Spleen (tissue), 7 donors: ENCODE measurements at regions not wholly inside any gene's neighbourhood (a gene's known extent, or its start where the extent isn't known, plus 50 kb on each side); places are given as distances from the start of the nearest gene placed in this dataset.

ENCODE experiments used
- POLR2AphosphoS5 ChIP-seq, 3 donors: sonication (generic); formaldehyde crosslinking; IDR thresholded peaks; one replicate each; pipeline ENCODE4 v1.5.1; 2017; ENCODE audit warnings: antibody characterized with exemption in 3 of 3
- TF ChIP-seq, protein P1 (sequence below), 11 experiments: fragments of 200-600 bp in 7 of 11; fragments of 450-650 bp in 4 of 11; sonication (generic) in 4 of 11; IDR thresholded peaks in 8 of 11; conservative IDR thresholded peaks in 3 of 11; 1 replicate in 7 of 11; 2 replicates in 4 of 11; pipeline versions ENCODE4 v1.4.0 to v1.8.0; 2016 to 2021; ENCODE audit warnings: antibody characterized with exemption in 11 of 11, inconsistent platforms in 4 of 11, mild to moderate bottlenecking in 1 of 11
- donor health status: DM: no; HTN: no; CAD: no; lungs with moderate emphysema.
- donor health status: DM: no; HTN: no; CAD: no.
- donor health status: DM: no; HTN: no; CAD: no.

DNA sequence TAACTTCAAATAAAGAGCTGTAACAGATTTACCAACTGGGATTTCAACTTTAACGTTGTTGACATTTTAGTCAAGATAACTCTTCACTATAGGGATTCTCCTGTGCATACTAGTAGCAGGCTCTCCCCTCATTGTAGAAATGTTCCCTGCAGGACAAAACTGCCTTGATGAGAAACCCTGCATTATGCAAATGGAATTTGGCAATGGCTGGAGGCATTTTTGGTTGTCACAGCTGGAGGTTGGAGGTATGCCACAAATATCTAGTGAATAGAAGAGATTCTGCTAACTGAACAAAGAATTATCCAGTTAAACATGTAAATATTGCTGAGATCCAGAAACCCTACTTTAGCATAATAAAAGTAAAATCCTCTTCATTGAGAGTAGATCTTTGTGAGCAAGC is 928.8 kb upstream of the ALCAM start:
- no peak for TF ChIP-seq POLR2AphosphoS5 (IDR thresholded peaks at IDR 0.05)
- TF ChIP-seq, protein P1, sequence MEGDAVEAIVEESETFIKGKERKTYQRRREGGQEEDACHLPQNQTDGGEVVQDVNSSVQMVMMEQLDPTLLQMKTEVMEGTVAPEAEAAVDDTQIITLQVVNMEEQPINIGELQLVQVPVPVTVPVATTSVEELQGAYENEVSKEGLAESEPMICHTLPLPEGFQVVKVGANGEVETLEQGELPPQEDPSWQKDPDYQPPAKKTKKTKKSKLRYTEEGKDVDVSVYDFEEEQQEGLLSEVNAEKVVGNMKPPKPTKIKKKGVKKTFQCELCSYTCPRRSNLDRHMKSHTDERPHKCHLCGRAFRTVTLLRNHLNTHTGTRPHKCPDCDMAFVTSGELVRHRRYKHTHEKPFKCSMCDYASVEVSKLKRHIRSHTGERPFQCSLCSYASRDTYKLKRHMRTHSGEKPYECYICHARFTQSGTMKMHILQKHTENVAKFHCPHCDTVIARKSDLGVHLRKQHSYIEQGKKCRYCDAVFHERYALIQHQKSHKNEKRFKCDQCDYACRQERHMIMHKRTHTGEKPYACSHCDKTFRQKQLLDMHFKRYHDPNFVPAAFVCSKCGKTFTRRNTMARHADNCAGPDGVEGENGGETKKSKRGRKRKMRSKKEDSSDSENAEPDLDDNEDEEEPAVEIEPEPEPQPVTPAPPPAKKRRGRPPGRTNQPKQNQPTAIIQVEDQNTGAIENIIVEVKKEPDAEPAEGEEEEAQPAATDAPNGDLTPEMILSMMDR (IDR thresholded peaks at IDR 0.05 in 8 of 11, conservative IDR thresholded peaks at IDR 0.05 in 3 of 11) = no peak
